Cardiac septum (tissue), 1 donor: ENCODE measurements at regions not wholly inside any gene's neighbourhood (a gene's known extent, or its start where the extent isn't known, plus 50 kb on each side); places are given as distances from the start of the nearest gene placed in this dataset.
"Not testable (repeated sequence)": the region's sequence is repeated elsewhere in the genome, so short reads cannot be mapped to it uniquely, and the experiment has no call there.

ENCODE experiments used
- DNase-seq: peaks from one replicate; pipeline ENCODE4 v3.0.0-alpha.2; 2020; ENCODE audit warnings: low spot score
- intact Hi-C: fragments of 100-400 bp; cut with DNase I; formaldehyde crosslinking; loops from one replicate; pipeline ENCODE4 v1.14.0; 2022
- donor health status: DM: no; HTN: no; CAD: no.

DNA sequence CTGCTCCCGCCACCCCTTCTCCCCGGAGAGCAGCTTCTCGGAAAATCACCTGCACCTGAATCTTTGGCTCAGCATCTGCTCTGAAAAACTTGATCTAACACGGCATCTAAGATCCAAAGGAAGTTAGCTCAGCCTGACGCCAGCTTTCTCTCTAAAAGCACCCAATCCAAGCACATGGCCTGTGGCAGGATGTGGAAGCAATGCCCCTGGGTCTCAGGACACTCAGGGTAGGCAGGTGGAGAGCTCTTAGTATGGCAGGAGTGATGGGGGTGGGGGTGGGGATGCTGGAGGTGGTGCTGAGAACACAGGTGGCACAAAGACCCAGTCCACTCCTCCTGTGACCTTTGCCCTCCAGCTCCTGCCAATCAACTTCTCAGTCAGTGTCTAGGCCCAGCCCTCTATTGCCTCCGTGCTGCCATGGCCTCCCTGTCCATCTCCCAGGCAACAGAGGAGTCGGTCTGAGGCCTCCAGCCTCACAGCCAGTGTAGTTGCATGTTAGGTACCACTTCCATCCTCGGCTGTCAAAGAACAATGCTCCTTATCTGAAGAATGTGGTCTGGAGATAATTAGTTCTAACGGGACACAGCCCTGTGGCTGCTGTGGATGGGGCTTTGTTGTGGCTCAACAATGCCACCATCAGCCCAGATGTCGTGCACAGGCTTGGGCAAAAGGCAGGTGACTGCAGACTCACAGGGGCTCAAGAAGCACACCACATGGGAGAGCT is 180.0 kb upstream of the C14orf180 start:
- no peak for DNase-seq
- intact Hi-C loops, result loop anchor here (10.0 kb wide), 1 partner anchor 265 kb away; the partner anchor contains the start of gene KIF26A

DNA sequence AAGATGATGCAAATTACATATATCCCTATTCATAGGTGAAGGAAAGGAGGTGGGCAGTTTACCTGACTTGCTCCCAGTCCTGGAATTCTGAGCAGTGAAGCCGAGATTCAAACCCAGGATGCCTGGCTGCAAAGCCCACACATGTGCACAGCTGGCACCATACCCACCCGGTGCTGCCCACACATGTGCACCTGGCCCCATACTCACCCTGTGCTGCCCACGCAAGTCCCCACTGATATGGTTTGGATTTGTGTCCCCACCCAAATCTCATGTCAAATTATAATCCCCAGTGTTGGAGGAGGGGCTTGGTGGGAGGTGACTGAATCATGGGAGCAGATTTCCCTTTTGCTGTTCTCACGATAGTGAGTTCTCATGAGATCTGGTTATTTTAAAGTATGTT is 179.2 kb upstream of the C14orf180 start:
- DNase-seq, result peak; percentile 51
- intact Hi-C loops, result no loop called here

DNA sequence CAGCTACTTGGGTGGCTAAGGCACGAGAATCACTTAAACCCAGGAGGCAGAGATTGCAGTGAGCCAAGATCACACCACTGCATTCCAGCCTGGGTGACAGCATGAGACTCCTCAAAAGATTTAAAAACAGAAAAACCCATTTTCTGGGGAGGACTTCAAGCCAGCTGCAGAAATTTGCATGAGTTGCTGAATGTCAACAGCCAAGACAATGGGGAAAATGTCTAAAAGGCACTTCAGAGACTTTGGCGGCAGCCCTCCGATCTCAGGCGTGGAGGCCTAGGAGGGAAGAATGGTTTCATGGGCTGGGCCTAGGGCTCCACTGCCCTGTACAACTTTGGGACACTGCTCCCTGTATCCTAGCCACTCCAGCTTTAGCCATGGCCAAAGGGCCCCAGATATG is 177.8 kb upstream of the C14orf180 start:
- no peak for DNase-seq
- intact Hi-C loops, result no loop called here

DNA sequence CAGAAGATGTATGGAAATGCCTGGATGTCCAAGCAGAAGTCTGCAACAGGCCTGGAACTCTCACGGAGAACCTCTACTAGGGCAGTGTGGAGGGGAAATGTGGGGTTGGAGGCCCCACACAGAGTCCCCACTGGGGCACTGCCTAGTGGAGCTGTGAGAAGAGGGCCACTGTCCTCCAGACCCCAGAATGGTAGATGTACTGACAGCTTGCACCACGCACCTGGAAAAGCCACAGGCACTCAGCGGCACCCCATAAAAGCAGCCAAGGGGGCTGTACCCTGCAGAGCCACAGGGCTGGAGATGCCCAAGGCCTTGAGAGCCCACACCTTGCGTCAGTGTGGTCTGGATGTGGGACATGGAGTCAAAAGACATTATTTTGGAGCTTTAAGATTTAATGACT is 177.3 kb upstream of the C14orf180 start:
- intact Hi-C loops, DNase-seq: not testable (repeated sequence)

GRCh38 chr14:104403421-104404220 is 175.9 kb upstream of the C14orf180 start:
- intact Hi-C loops, result no loop called here
- peak; percentile 53 for DNase-seq

DNA sequence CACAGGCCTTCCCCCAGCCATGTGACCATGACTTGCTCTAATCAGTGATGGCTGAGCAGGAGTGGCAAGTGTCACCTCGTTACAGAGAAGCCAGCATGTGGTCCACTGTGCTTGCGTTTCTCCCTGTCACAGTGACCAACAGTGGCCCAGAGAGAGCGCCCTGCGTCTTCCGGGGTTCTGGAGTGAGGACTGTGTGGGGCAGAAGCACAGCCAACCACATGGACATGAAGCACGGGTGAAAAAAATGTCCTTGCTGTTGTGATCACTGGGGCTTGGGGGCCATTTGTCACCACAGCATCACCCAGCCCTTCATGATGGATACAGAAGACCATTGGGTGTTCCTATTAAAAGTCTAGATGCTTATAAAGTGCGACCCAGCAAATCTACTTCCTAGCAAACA is 174.6 kb upstream of the C14orf180 start:
- intact Hi-C loops, result no loop called here

GRCh38 chr14:104405360-104406226 is 174.0 kb upstream of the C14orf180 start:
- DNase-seq, result no peak
- intact Hi-C loops, result no loop called here

More for the DNA sequence above, 174.6 kb upstream of the C14orf180 start:
- no peak for DNase-seq

- intact Hi-C loops, result no loop called here
- no peak for DNase-seq
Measured at GRCh38 chr14:104406831-104407230, 172.7 kb upstream of the C14orf180 start.

- DNase-seq, result no peak
- intact Hi-C loops, result no loop called here
Measured at GRCh38 chr14:104416383-104416782, 163.2 kb upstream of the C14orf180 start.

- intact Hi-C loops, result no loop called here
- DNase-seq, result no peak
Measured at GRCh38 chr14:104419865-104420505, 159.6 kb upstream of the C14orf180 start.

GRCh38 chr14:104420523-104420922 is 159.0 kb upstream of the C14orf180 start:
- DNase-seq, result peak; percentile 58
- intact Hi-C loops, result not testable (repeated sequence)

DNA sequence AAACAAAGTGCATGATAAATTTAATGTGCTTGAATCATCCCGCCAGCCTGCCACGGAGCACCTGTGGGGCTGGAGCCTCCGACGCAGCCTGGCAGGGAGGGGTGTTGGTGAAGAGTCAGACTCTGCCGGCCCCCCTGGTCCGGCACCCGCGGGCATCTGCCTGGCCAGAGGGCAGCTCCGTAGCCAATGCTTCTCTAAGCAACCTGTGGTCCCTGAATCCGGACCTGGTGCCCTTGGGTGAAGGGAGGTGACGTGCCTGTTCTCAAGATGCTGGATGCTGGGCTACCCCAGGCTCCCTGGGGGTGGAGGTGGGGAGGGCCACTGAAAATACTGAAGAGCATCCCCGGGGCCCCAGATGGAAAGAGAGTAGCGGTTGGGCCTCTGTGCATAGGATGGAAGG is 158.6 kb upstream of the C14orf180 start:
- DNase-seq, result no peak
- intact Hi-C loops, result no loop called here

- peak; percentile 73 for DNase-seq
Measured at GRCh38 chr14:104421401-104421821, 158.2 kb upstream of the C14orf180 start.

GRCh38 chr14:104421892-104422828 is 157.4 kb upstream of the C14orf180 start:
- intact Hi-C loops, result no loop called here
- DNase-seq, result peak; percentile 61

More at GRCh38 chr14:104421401-104421821, 158.2 kb upstream of the C14orf180 start:
- intact Hi-C loops, result no loop called here

DNA sequence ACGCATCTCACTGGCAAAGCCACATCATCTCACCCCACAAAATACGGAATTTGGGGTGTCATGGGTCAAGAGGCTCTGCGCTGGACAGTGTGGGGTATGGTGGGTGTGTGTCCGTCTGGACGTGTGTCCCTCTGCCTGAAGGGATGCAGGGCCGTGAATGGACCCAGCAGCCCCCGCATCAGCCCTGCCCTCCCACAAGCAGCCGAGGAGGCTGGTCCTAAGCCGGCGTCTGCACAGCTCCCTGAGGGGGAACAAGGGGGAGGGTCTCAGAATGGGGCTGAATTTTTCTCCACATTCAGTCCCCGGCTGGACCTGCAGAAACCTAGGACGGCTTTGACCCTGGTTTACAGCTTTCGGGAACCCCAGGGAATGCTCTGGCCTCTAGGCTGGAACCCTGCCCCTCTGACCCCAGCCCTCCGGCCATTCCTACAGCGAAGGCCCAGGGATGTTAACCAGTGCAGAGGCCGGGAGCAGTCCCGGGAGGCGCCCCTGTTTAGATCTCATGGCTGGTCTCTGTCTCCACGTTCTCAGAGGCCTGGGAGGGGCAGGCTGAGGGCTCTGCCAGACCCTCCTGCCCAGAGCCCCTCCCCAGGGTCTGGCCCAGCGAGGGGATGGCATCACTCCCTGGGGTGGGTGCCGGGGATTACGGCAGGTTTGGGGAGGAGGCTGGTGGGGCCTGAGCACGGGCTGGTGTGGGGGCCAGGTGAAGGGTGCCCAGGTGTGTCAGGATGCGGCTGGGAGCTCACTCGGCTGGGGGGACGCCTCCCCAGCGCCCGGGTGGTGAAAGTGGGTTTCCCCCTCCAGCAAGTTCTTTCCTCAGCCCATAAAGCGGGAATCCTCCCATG is 156.5 kb upstream of the C14orf180 start:
- peak; percentile 51 for DNase-seq

GRCh38 chr14:104423701-104424405 is 155.7 kb upstream of the C14orf180 start:
- intact Hi-C loops, result no loop called here
- DNase-seq, result peak; percentile 55

More for the DNA sequence above, 156.5 kb upstream of the C14orf180 start:
- intact Hi-C loops, result no loop called here
